PC-3 (cell line): ENCODE measurements at regions not wholly inside any gene's neighbourhood (a gene's known extent, or its start where the extent isn't known, plus 50 kb on each side); places are given as distances from the start of the nearest gene placed in this dataset.

ENCODE experiments used
- ATAC-seq: fragments of 200-7000 bp; cut with Tn5 transposase; 2 replicates; pipeline ENCODE4 v1.9.1; 2020; ENCODE audit warnings: mild to moderate bottlenecking, moderate library complexity
- BruUV-seq: library from RNA; stranded (reverse); fragments of 400-500 nt; replicated peaks from 2 replicates; lab custom pipeline; 2021; lab: Mats Ljungman, UMichigan
- CTCF ChIA-PET: fragments of 300-600 bp; sonication (Branson Sonifier 250); formaldehyde crosslinking; loops from one replicate; lab custom pipeline; 2022; ENCODE audit warnings: antibody characterized with exemption; lab: Charles Lee
- POLR2A ChIA-PET: fragments of 300-600 bp; sonication (Branson Sonifier 250); formaldehyde crosslinking; loops from one replicate; lab custom pipeline; 2022; ENCODE audit warnings: antibody characterized with exemption; ENCODE audit not compliant: unreplicated experiment; lab: Charles Lee
- DNase-seq: peaks from one replicate; pipeline ENCODE4 v3.0.0-alpha.2; 2015
- H2AFZ ChIP-seq: fragments of 300-600 bp; sonication (generic); 2 replicates; pipeline ENCODE4 v1.6.0; 2016; ENCODE audit warnings: antibody characterized with exemption, low read length
- H3F3A ChIP-seq: fragments of 300-600 bp; sonication (generic); one replicate; pipeline ENCODE4 v1.6.0; 2017; ENCODE audit warnings: antibody characterized with exemption, low read length, control low read depth, mild to moderate bottlenecking; ENCODE audit not compliant: unreplicated experiment
- H3K27ac ChIP-seq: fragments of 300-600 bp; sonication (generic); 2 replicates; pipeline ENCODE4 v1.5.1; 2016; ENCODE audit warnings: mild to moderate bottlenecking, low read length
- H3K27me3 ChIP-seq: fragments of 300-600 bp; sonication (generic); 2 replicates; pipeline ENCODE4 v1.6.1; 2016; ENCODE audit warnings: low read length, mixed read lengths
- H3K36me3 ChIP-seq: fragments of 300-600 bp; sonication (generic); 2 replicates; pipeline ENCODE4 v1.6.1; 2016; ENCODE audit warnings: low read depth, mixed run types, low read length, mixed read lengths
- H3K4me1 ChIP-seq: fragments of 300-600 bp; sonication (generic); 2 replicates; pipeline ENCODE4 v1.5.1; 2016; ENCODE audit warnings: low read length; ENCODE audit not compliant: insufficient read depth
- H3K4me2 ChIP-seq: fragments of 300-600 bp; sonication (generic); 2 replicates; pipeline ENCODE4 v1.6.0; 2016; ENCODE audit warnings: low read length
- H3K4me3 ChIP-seq: fragments of 300-600 bp; sonication (generic); 2 replicates; pipeline ENCODE4 v1.5.1; 2016; ENCODE audit warnings: mild to moderate bottlenecking, low read length, mixed read lengths
- H3K79me2 ChIP-seq: fragments of 300-600 bp; sonication (generic); 2 replicates; pipeline ENCODE4 v1.6.1; 2017; ENCODE audit warnings: low read length, mixed read lengths
- H3K9ac ChIP-seq: fragments of 300-600 bp; sonication (generic); 2 replicates; pipeline ENCODE4 v1.6.0; 2016; ENCODE audit warnings: mild to moderate bottlenecking, low read length
- H3K9me2 ChIP-seq: fragments of 300-600 bp; sonication (generic); replicated peaks from 2 replicates; pipeline ENCODE4 v1.6.1; 2016; ENCODE audit warnings: mixed run types, low read length, mixed read lengths
- H3K9me3 ChIP-seq: fragments of 300-600 bp; sonication (generic); 2 replicates; pipeline ENCODE4 v1.6.1; 2016; ENCODE audit warnings: low read length, mixed read lengths
- H4K20me1 ChIP-seq: fragments of 300-600 bp; sonication (generic); 2 replicates; pipeline ENCODE4 v1.6.1; 2016; ENCODE audit warnings: low read length, mixed read lengths
- EZH2 ChIP-seq: fragments of 300-600 bp; sonication (generic); IDR thresholded peaks from one replicate; pipeline ENCODE4 v1.6.1; 2017; ENCODE audit warnings: antibody characterized with exemption, mild to moderate bottlenecking, low read length; ENCODE audit not compliant: unreplicated experiment
- EZH2phosphoT487 ChIP-seq: fragments of 300-600 bp; sonication (generic); IDR thresholded peaks from 2 replicates; pipeline ENCODE4 v1.6.1; 2018; ENCODE audit warnings: mild to moderate bottlenecking, antibody characterized with exemption, low read length, borderline replicate concordance
- intact Hi-C: fragments of 100-400 bp; cut with micrococcal nuclease; formaldehyde crosslinking; loops from 2 replicates; pipeline ENCODE4 v1.9.0; 2023
- TF ChIP-seq, protein P1 (sequence below): fragments of 300-600 bp; sonication (generic); conservative IDR thresholded peaks from 2 replicates; pipeline ENCODE4 v1.5.1; 2017; ENCODE audit warnings: antibody characterized with exemption, low read depth, mild to moderate bottlenecking, low read length

- intact Hi-C loops: no loop called here
- ATAC-seq (no peak), DNase-seq (no peak)
- no TSS peak for BruUV-seq
- no peaks in the 10 kb centered on the region for H3K79me2 ChIP-seq
- H3K9me3 ChIP-seq: no peaks in the 10 kb centered on the region
- no peak overlapping the region for H2AFZ ChIP-seq
- H3K4me3 ChIP-seq: no peak overlapping the region
- no peaks in the 10 kb centered on the region for H3K4me1 ChIP-seq
- ChIA-PET CTCF (no interaction called here), POLR2A (interaction anchor here (0.5 kb wide), 1 partner anchor 420 kb away, joined by 4 read pairs; no protein-coding TSS in a partner anchor)
- no peaks in the 10 kb centered on the region for H4K20me1 ChIP-seq
- no peaks in the 10 kb centered on the region for H3K9me2 ChIP-seq
- H3K9ac ChIP-seq: no peak overlapping the region
- no peak overlapping the region for H3K4me2 ChIP-seq
- H3K36me3 ChIP-seq: no peaks in the 10 kb centered on the region
- H3K27me3 ChIP-seq: no peaks in the 10 kb centered on the region
- TF ChIP-seq, protein P1, sequence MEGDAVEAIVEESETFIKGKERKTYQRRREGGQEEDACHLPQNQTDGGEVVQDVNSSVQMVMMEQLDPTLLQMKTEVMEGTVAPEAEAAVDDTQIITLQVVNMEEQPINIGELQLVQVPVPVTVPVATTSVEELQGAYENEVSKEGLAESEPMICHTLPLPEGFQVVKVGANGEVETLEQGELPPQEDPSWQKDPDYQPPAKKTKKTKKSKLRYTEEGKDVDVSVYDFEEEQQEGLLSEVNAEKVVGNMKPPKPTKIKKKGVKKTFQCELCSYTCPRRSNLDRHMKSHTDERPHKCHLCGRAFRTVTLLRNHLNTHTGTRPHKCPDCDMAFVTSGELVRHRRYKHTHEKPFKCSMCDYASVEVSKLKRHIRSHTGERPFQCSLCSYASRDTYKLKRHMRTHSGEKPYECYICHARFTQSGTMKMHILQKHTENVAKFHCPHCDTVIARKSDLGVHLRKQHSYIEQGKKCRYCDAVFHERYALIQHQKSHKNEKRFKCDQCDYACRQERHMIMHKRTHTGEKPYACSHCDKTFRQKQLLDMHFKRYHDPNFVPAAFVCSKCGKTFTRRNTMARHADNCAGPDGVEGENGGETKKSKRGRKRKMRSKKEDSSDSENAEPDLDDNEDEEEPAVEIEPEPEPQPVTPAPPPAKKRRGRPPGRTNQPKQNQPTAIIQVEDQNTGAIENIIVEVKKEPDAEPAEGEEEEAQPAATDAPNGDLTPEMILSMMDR: no peak
- no peak for TF ChIP-seq EZH2
- no peak for TF ChIP-seq EZH2phosphoT487
- no peaks in the 10 kb centered on the region for H3F3A ChIP-seq
- H3K27ac ChIP-seq: no peak overlapping the region
Measured at GRCh38 chr2:153786016-153786415, 85.7 kb upstream of the GALNT13 start.

DNA sequence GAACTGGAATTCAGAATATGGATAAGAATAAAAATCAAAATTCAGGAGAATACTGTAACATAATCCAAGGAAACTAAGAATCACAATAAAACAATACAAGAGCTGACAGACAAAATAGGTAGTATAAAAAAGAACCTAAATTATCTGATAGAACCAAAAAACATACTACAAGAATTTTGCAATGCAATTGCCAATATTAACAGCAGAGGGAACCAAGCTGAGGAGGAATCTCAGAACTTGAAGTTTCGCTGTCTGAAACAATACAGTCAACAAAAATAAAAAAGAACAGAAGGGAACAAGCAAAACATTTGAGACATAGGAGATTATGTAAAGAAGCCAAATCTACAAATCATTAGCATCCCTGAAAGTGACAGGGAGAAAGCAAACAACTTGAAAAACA is 84.1 kb upstream of the GALNT13 start:
- Histone ChIP-seq H3K27ac (no peak overlapping the region), H3K9me2 (no peaks in the 10 kb centered on the region), H3K36me3 (no peaks in the 10 kb centered on the region), H3K4me3 (no peak overlapping the region), H3K4me2 (no peak overlapping the region), H3K4me1 (no peaks in the 10 kb centered on the region), H3K9me3 (no peaks in the 10 kb centered on the region), H3K27me3 (no peaks in the 10 kb centered on the region), H4K20me1 (no peaks in the 10 kb centered on the region), H3F3A (no peaks in the 10 kb centered on the region), H2AFZ (no peak overlapping the region), H3K79me2 (no peaks in the 10 kb centered on the region), H3K9ac (no peak overlapping the region)
- no TSS peak for BruUV-seq
- ATAC-seq: no peak
- no peak for TF ChIP-seq EZH2
- TF ChIP-seq, protein P1: peak; percentile 35; the same call in 1 of the 2 replicates
- TF ChIP-seq EZH2phosphoT487: no peak
- CTCF ChIA-PET: no interaction called here
- intact Hi-C loops: no loop called here
- DNase-seq: no peak
- POLR2A ChIA-PET: no interaction called here

DNA sequence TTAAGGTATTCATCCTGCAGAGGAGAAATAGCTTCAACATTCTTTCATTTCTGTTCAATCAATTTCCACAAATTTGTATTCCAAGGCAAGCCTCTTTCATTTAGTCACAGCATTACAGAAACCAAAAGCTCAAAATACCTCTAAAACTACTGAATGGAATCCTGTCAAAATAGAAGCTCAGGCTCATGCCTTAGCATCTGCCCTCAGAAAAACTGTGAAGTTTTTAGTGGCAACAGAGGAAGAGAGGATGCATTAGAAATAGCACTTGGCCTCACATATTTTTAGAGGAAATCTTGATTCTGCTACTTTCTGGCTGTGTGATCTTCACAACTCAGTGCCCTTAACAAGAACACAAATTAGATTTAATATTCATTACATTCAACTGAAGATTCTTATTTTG is 69.1 kb upstream of the GALNT13 start:
- no peaks in the 10 kb centered on the region for H3K27me3 ChIP-seq
- no peak overlapping the region for H3K27ac ChIP-seq
- no peaks in the 10 kb centered on the region for H3K9me2 ChIP-seq
- intact Hi-C loops: no loop called here
- H3K4me2 ChIP-seq: no peak overlapping the region
- H3K79me2 ChIP-seq: no peaks in the 10 kb centered on the region
- no peak overlapping the region for H2AFZ ChIP-seq
- H3K9me3 ChIP-seq: no peaks in the 10 kb centered on the region
- no peaks in the 10 kb centered on the region for H3K4me1 ChIP-seq
- H3K36me3 ChIP-seq: no peaks in the 10 kb centered on the region
- ATAC-seq: no peak
- no peaks in the 10 kb centered on the region for H4K20me1 ChIP-seq
- no TSS peak for BruUV-seq
- H3K9ac ChIP-seq: no peak overlapping the region
- POLR2A ChIA-PET: no interaction called here
- TF ChIP-seq, protein P1: no peak
- no peak for TF ChIP-seq EZH2
- no peak for TF ChIP-seq EZH2phosphoT487
- H3F3A ChIP-seq: no peaks in the 10 kb centered on the region
- no peak for DNase-seq
- H3K4me3 ChIP-seq: no peak overlapping the region
- CTCF ChIA-PET: no interaction called here
